Left ventricle myocardium inferior (tissue), 1 donor: ENCODE measurements at regions not wholly inside any gene's neighbourhood (a gene's known extent, or its start where the extent isn't known, plus 50 kb on each side); places are given as distances from the start of the nearest gene placed in this dataset.

Experiments
- DNase-seq: peaks from one replicate; pipeline ENCODE4 v3.0.0-alpha.2; 2020
- H3K27ac ChIP-seq: fragments of 200-600 bp; replicated peaks from 2 replicates; pipeline ENCODE4 v1.8.0; 2021
- H3K27me3 ChIP-seq: fragments of 200-600 bp; 2 replicates; pipeline ENCODE4 v1.8.0; 2021; ENCODE audit warnings: low read depth
- H3K36me3 ChIP-seq: fragments of 200-600 bp; 2 replicates; pipeline ENCODE4 v1.8.0; 2021
- H3K4me1 ChIP-seq: fragments of 200-600 bp; 2 replicates; pipeline ENCODE4 v1.8.0; 2021
- H3K4me3 ChIP-seq: fragments of 200-600 bp; 2 replicates; pipeline ENCODE4 v1.8.0; 2021; ENCODE audit warnings: mild to moderate bottlenecking, moderate library complexity
- H3K9me3 ChIP-seq: fragments of 200-600 bp; replicated peaks from 2 replicates; pipeline ENCODE4 v1.8.0; 2021
- intact Hi-C: fragments of 100-400 bp; cut with micrococcal nuclease; formaldehyde crosslinking; loops from one replicate; pipeline ENCODE4 v1.11.0; 2022
- TF ChIP-seq, protein P1 (sequence below): fragments of 200-600 bp; IDR thresholded peaks from 2 replicates; pipeline ENCODE4 v1.8.0; 2021; ENCODE audit warnings: antibody characterized with exemption, mild to moderate bottlenecking, borderline replicate concordance
- donor health status: DM: no; HTN: yes; CAD: no; lungs with severe emphysema.

- no peaks in the 10 kb centered on the region for H3K36me3 ChIP-seq
- TF ChIP-seq, protein P1, sequence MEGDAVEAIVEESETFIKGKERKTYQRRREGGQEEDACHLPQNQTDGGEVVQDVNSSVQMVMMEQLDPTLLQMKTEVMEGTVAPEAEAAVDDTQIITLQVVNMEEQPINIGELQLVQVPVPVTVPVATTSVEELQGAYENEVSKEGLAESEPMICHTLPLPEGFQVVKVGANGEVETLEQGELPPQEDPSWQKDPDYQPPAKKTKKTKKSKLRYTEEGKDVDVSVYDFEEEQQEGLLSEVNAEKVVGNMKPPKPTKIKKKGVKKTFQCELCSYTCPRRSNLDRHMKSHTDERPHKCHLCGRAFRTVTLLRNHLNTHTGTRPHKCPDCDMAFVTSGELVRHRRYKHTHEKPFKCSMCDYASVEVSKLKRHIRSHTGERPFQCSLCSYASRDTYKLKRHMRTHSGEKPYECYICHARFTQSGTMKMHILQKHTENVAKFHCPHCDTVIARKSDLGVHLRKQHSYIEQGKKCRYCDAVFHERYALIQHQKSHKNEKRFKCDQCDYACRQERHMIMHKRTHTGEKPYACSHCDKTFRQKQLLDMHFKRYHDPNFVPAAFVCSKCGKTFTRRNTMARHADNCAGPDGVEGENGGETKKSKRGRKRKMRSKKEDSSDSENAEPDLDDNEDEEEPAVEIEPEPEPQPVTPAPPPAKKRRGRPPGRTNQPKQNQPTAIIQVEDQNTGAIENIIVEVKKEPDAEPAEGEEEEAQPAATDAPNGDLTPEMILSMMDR = no peak
- no peak overlapping the region for H3K27ac ChIP-seq
- no peak overlapping the region for H3K4me3 ChIP-seq
- intact Hi-C loops = no loop called here
- no peaks in the 10 kb centered on the region for H3K9me3 ChIP-seq
- H3K27me3 ChIP-seq = no peaks in the 10 kb centered on the region
- no peaks in the 10 kb centered on the region for H3K4me1 ChIP-seq
- DNase-seq = no peak
These were observed 176.3 kb upstream of the CLEC14A start for GRCh38 chr14:38432186-38432585.

- no peaks in the 10 kb centered on the region for H3K4me1 ChIP-seq
These were observed 175.3 kb upstream of the CLEC14A start for GRCh38 chr14:38431156-38431555.

GRCh38 chr14:38430522-38430921 is 174.6 kb upstream of the CLEC14A start:
- DNase-seq = no peak
- Histone ChIP-seq H3K36me3 (no peaks in the 10 kb centered on the region), H3K27ac (no peak overlapping the region), H3K9me3 (peaks cover 4% of the 10 kb centered on the region), H3K4me1 (no peaks in the 10 kb centered on the region), H3K4me3 (no peak overlapping the region), H3K27me3 (no peaks in the 10 kb centered on the region)
- intact Hi-C loops = no loop called here
- TF ChIP-seq, protein P1 = no peak

More at GRCh38 chr14:38431156-38431555, 175.3 kb upstream of the CLEC14A start:
- H3K36me3 ChIP-seq = no peaks in the 10 kb centered on the region
- H3K27ac ChIP-seq = no peak overlapping the region
- TF ChIP-seq, protein P1 = no peak
- no peaks in the 10 kb centered on the region for H3K27me3 ChIP-seq
- no peaks in the 10 kb centered on the region for H3K9me3 ChIP-seq
- intact Hi-C loops = no loop called here
- DNase-seq = no peak
- H3K4me3 ChIP-seq = no peak overlapping the region

- Histone ChIP-seq H3K27ac (no peak overlapping the region), H3K36me3 (no peaks in the 10 kb centered on the region), H3K9me3 (peaks cover 41% of the 10 kb centered on the region), H3K27me3 (no peaks in the 10 kb centered on the region), H3K4me3 (no peak overlapping the region), H3K4me1 (no peaks in the 10 kb centered on the region)
- no peak for DNase-seq
- TF ChIP-seq, protein P1 = no peak
- intact Hi-C loops = no loop called here
These were observed 169.6 kb upstream of the CLEC14A start for GRCh38 chr14:38425324-38425976.

DNA sequence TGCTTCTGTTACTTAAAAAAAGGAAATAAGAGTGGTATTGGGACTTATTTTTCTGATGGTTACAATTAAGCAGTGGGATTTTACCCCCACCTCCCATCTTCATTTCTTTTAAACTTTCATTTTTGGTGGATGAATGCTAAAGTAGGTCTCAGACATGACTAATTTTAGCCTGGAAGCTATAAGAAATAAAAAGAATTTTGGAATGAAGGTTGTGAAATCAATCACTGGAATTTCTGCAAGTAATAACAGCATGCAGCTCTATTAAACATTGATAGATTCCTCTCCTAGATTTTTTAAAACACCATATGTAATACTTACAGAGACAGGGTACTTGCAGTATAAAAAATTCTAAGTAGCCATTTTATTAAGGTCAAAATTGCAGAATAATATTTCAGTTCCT is 164.2 kb upstream of the CLEC14A start:
- intact Hi-C loops = no loop called here
- Histone ChIP-seq H3K27me3 (no peaks in the 10 kb centered on the region), H3K27ac (no peak overlapping the region), H3K36me3 (no peaks in the 10 kb centered on the region), H3K4me1 (peaks cover 5% of the 10 kb centered on the region), H3K9me3 (peaks cover 40% of the 10 kb centered on the region), H3K4me3 (peak overlapping the region; percentile 29)
- DNase-seq = no peak
- TF ChIP-seq, protein P1 = no peak
